Erythroblast (primary cell): ENCODE measurements at regions not wholly inside any gene's neighbourhood (a gene's known extent, or its start where the extent isn't known, plus 50 kb on each side); places are given as distances from the start of the nearest gene placed in this dataset.

ENCODE experiments used
- DNase-seq, 2 experiments: peaks; one replicate each; lab custom pipeline; 2025; lab: John Stamatoyannopoulos, UW
- GATA1 ChIP-seq: IDR thresholded peaks from 2 replicates; pipeline ENCODE4 v1.6.1; 2011; ENCODE audit warnings: low read depth, mild to moderate bottlenecking, control low read depth, low read length, moderate library complexity
- POLR2A ChIP-seq: IDR thresholded peaks from 2 replicates; pipeline ENCODE4 v1.6.1; 2011; ENCODE audit warnings: mild to moderate bottlenecking, low read length

DNA sequence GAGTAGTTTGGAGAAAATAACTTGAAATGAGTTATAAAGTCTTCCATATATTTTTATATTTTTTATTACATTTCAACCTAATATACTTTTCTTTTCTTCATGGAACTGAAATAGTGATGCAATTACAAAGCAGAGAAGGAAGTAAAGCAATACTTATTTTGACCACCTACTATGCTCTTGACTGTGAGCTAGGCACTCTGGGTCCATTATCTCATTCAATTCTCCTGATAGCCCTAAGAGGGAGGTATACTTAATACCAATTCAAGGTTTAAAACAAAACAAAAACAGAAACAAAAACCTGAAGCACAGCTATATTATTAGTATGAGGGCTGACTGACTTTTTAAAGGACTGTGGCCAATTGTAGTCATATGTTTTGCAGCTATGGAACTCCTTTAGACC, 193.5 kb downstream of the MAD2L1 start:
- DNase-seq, result no peak
- TF ChIP-seq GATA1 (no peak), POLR2A (no peak)

DNA sequence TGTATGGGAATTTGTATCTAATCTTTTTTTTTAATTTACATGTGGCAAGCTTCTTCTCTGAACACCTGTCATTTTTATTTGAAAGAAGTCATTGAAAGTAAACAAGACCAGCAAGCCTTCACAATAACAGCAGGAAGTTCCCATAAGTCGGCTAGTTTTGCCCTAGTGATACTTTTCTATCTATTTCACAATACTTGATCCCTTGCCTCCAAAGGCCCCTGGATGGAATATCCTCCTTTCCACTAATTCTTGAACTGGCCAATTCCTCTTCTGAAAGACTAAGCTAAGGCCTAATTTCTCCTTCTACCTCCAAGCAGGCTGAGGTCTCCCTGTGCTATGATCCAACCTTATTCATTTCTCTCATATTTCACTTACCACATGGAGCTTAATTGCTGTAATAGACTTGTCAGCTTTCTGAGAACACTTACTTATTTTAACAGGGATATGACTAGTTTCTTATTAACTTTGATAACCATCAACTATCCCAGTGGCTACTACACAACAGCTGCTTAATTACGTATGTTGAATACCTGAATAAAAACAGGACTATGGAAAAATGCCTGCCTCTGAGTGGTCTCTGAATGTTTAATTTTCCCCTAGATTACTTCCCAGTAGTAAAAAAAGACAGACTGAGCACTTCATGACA, 194.2 kb downstream of the MAD2L1 start:
- DNase-seq, result no peak
- TF ChIP-seq POLR2A (no peak), GATA1 (no peak)

DNA sequence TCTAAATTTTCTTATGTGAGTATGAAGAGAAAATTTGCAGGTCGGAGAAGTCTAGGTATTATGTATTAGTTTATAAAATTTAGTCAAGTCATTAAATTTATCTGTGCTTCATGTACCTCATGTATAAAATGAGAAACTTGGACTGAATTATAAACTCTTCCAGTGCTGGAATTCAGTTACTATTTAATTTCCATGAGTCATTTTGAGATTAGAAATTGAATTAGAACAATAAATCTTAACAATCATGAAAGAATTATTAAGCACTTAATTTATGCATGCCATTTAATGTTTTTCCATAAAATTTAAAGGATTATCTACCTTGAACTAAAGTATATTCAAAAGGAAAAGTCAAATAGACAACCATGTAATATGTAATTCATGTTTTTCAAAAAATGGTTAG, 195.8 kb downstream of the MAD2L1 start:
- TF ChIP-seq GATA1, result no peak
- TF ChIP-seq POLR2A, result no peak
- no peak for DNase-seq

DNA sequence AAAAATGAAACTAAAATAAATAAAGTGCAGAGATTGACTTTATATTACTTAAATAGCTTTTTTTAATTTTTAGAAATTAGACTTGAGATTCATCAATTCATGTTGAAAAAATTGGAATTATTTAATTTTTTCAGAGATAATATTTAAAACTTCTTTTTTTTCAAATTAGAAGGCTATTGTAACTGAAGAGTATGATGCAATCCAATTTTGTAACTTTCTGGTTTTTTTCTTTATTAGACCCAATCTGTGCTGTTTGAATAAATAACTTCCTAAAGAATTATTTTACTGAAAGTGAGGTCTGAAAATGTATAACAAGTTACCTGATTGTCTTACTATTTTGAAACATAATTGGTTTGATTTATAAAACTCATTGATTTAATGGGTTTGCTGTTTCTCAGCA, 200.9 kb downstream of the MAD2L1 start:
- DNase-seq, result no peak
- no peak for TF ChIP-seq GATA1
- no peak for TF ChIP-seq POLR2A

DNA sequence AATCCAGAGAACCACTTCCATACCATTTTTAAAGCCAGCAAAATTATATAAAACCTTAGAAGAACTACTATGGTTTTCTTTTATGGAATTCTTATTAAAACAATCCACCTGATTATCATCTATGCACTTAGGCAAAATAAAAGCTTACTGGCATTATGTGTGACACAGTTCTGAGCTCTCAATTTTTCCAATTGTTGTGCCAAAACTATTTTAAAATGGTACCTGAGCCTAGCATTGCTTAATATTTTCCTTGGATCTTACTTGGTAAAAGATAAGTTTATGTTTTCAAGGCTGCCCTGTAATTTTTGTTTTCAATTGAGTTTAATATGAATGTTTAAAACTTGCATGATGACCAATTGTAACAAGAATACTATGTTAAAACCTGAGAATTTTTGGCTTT, 201.3 kb downstream of the MAD2L1 start:
- no peak for DNase-seq
- TF ChIP-seq GATA1 (no peak), POLR2A (no peak)

DNA sequence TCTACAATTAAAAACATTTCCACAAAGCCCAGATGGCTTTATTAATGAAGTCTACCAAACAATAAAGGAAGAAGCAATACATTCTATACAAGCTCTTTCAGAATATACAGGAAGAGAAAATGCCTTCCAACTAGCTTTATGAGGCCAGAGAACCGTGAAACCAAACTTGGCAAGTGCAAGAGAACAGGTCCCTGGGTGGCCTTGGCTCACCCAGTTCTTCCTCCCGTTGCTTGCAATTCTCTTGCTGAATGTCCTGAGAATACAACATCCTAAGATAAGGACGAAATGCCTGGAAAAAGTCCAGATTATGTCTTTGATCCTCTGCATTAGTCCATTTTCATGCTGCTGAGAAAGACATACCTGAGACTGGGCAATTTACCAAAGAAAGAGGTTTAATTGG, 204.9 kb downstream of the MAD2L1 start:
- no peak for DNase-seq
- TF ChIP-seq POLR2A (no peak), GATA1 (no peak)

DNA sequence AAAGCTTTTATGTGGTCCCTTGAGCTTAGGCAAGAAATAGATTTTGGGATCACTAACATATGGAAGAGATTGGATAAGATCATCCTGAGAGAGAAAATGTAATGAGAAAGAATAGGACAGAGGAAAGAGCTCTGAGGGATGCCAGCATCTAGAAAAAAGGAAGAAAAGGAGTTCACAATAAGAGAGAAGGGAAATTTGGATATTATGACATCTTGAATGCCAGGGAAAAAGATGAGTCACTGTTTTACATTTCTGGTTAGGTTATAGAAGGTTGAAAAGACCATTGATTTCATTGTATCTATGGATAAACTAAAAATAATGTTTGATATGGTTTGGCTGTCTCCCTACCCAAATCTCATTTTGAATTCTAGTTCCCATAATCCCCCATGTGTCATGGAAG, 208.5 kb downstream of the MAD2L1 start:
- TF ChIP-seq GATA1 (no peak), POLR2A (no peak)

DNA sequence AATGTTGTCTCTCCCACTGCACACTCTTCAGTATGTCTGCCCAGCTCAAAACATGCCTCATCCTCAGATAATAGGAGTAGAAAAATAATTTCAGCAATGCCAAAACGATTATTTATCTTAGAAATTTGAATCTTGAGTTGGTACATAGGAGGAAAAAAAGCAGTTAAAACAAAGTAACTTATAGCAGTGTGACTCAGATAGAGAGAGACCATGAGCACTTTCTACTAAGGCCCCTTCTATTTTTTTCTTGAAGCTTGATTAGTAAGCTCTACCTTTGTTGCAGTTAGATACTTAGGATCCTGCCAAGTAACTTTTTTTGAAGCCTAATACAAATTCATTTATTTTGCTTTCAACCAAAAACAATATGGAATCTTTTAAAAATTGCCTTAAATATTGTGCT, 212.3 kb downstream of the MAD2L1 start:
- DNase-seq, result no peak
- no peak for TF ChIP-seq POLR2A
- TF ChIP-seq GATA1, result no peak

More for the DNA sequence above, 208.5 kb downstream of the MAD2L1 start:
- no peak for DNase-seq

DNA sequence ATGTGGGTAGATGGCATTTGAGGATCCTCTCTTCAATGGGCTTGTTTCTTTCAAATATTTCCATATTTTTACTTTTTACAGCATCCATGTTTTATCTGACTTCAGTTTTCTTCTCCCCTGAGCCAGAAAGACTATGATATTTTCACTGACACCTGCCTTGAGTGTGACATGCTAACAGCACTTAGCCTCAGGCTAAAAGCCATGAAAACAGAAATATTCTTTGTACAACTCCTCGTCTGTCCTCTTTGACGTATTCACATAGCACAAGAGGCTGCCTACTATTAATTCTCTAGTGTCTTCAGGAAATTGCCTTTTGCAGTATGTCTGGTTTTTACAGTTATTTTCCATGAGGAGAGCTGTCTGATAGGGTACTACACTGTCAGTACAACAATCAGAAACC, 215.0 kb downstream of the MAD2L1 start:
- no peak for DNase-seq
- TF ChIP-seq GATA1, result no peak

DNA sequence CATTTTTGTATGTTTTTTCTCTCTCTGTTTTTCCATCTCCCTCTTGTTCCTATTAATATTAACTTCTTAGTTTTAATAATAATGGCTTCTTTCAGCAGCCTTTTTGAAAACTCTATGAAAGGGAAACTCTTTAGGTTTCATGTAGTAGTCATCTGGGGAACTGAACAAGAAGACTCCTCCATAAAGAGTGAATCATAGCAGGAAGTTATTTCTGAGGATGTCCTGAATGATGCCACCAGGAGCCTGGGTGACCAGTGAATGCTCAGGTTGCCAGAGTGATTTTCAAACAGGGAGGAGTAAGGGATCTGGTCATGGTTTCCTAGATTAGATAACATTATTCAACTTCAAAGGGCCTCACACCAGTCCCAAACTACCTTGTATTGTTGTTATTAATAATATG, 212.8 kb upstream of the PDE5A start:
- no peak for DNase-seq
- TF ChIP-seq GATA1 (no peak), POLR2A (no peak)

DNA sequence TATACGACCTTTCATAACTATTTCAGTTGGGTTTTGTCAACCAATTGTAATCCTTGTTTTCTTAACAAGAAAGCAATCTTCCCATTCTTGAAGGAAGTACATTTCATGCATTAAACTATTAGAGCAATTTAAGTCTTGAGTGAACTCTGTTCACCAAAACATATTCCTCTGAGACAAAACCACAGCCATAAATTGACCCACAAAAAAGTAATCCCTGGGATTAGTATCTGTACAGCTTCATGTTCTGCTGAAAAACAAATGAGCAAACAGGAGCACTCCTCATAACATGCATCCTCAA, 207.0 kb upstream of the PDE5A start:
- no peak for TF ChIP-seq POLR2A
- TF ChIP-seq GATA1, result no peak
- no peak for DNase-seq

DNA sequence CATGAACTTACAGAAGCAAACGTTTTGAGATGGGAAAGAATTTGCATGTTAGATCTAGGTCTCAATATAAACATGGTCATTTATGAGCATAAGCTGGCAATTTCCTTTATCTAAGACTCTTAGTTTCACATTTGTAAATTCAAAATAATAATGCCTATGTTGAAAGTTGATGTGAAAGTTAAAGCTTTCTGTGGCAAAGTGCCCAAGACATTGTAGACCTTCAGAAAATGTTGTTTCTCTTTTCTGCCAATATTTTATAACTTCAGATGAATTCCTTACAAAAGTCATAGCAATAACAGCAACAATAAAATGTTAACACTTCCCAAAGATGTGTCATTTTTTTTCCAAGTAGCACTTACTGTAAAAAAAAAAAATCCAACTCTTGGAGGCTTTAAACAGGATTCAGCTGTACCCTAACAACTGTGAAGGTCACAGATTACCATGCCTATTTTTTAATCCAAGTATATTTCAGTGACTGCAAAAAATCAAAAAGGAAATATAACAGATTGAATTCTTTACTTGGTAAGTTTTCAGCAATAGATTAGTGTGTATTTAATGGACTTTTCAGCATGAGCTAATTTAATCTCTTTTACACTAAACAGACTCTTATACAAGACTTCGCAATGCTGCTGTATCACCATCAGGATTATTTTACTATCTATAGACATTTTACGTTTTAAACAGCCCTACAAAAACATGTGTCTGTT, 206.5 kb upstream of the PDE5A start:
- no peak for TF ChIP-seq POLR2A
- TF ChIP-seq GATA1, result no peak
- no peak for DNase-seq

DNA sequence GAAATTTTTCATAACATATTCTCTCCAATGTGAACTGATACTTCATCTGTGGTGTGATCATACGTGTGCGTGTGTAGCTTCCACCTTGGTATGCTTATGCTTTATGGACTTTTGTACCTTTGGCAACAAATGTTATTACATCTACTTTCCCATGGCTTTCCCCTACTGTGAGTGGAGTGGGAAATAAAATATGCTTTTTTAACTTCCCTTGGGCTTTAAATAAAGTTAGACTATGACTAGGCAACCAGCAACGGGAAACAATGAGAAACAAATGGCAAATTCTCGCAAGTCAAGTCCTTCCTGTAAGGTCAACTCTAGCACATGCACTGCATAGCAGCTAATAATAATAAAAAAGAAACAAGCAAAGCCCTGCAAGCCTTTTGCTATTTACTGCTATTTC, 205.0 kb upstream of the PDE5A start:
- no peak for DNase-seq
- TF ChIP-seq POLR2A, result no peak
- TF ChIP-seq GATA1, result no peak

DNA sequence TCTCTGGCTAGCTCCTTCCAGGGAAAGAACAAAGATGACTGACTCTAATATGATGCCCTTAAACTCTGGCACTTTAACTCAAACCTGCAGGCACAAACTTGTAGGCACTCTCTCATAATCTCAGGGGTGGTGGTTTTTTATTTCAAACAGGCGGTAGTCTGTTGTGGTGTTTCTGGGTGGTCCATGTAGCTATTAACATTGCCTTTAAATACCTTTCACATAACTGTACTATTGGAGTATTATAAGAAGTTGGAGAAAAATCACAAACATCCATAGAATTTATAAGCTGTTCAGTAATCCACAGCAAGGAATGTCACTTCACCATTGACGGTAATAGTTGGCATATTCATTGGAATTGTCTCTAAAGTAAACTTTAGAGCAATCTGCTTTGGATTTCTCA, 204.2 kb upstream of the PDE5A start:
- TF ChIP-seq GATA1 (no peak), POLR2A (no peak)
- no peak for DNase-seq

DNA sequence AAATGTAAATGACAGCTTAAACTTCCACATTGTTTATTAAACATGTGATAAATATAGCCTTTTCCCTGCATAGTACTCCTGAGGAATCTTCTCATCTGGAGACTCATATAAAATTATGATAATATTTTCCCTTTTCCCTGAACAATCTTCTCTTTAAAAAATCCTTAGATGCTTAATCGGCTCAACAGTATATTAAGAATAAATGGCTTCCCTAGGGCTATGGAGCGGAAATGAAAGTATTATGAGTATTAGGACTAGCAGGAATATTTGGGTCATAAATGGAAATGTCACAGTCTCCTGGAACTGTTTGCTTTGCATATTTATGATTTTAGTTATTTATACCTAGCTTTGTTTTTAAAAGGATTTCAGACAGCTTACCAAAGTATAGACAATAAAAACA, 200.7 kb upstream of the PDE5A start:
- no peak for DNase-seq
- TF ChIP-seq GATA1 (no peak), POLR2A (no peak)

DNA sequence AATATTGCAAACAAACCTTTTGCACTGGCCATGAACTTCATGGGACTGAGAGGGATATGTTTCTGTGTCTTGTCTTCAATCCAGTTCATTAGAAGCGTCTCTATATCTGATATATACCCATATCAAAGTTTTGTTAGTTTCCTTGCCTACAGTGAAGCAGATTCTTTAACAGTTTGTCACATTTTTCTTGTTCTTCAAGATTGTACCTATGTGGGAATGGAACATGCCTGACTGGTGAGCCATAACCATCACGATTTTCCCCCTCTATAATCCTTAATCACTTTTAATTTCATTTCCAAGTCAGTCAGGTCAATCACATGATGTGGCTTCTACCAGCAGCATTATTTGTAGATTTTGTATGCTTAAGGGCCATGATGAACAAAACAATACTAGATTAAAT, 197.1 kb upstream of the PDE5A start:
- TF ChIP-seq GATA1, result no peak
- DNase-seq, result no peak
